ENCODE measurements at regions not wholly inside any gene's neighbourhood (a gene's known extent, or its start where the extent isn't known, plus 50 kb on each side); places are given as distances from the start of the nearest gene placed in this dataset.

- Histone ChIP-seq H3K9me3 (ENCODE audit: control insufficient read depth, insufficient read depth, low read depth, low read length) (no peaks in the 10 kb centered on the region), H3K27me3 (ENCODE audit: control insufficient read depth, insufficient read depth, low read length) (no peaks in the 10 kb centered on the region), H3K36me3 (ENCODE audit: control insufficient read depth, insufficient read depth, low read length) (no peaks in the 10 kb centered on the region), H3K4me3 (ENCODE audit: low read depth in 2 of 2, low read length in 2 of 2) (no peak overlapping the region), H3K4me1 (ENCODE audit: control insufficient read depth, insufficient read depth, low read length) (no peaks in the 10 kb centered on the region), H3K27ac (ENCODE audit: low read length) (no peak overlapping the region)
- TF ChIP-seq TCF7L2 (IDR thresholded peaks at IDR 0.05; ENCODE audit: low read depth, low read length) (no peak), POLR2AphosphoS5 (IDR thresholded peaks at IDR 0.05; ENCODE audit: low read depth, low read length) (no peak), SIN3A (IDR thresholded peaks at IDR 0.05; ENCODE audit: borderline replicate concordance, insufficient read depth, low read depth, low read length) (no peak)
- TF ChIP-seq, protein P1, sequence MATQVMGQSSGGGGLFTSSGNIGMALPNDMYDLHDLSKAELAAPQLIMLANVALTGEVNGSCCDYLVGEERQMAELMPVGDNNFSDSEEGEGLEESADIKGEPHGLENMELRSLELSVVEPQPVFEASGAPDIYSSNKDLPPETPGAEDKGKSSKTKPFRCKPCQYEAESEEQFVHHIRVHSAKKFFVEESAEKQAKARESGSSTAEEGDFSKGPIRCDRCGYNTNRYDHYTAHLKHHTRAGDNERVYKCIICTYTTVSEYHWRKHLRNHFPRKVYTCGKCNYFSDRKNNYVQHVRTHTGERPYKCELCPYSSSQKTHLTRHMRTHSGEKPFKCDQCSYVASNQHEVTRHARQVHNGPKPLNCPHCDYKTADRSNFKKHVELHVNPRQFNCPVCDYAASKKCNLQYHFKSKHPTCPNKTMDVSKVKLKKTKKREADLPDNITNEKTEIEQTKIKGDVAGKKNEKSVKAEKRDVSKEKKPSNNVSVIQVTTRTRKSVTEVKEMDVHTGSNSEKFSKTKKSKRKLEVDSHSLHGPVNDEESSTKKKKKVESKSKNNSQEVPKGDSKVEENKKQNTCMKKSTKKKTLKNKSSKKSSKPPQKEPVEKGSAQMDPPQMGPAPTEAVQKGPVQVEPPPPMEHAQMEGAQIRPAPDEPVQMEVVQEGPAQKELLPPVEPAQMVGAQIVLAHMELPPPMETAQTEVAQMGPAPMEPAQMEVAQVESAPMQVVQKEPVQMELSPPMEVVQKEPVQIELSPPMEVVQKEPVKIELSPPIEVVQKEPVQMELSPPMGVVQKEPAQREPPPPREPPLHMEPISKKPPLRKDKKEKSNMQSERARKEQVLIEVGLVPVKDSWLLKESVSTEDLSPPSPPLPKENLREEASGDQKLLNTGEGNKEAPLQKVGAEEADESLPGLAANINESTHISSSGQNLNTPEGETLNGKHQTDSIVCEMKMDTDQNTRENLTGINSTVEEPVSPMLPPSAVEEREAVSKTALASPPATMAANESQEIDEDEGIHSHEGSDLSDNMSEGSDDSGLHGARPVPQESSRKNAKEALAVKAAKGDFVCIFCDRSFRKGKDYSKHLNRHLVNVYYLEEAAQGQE (IDR thresholded peaks at IDR 0.05; ENCODE audit: insufficient read depth in 1 of 2, low read depth in 2 of 2, low read length in 1 of 2) = no peak
- TF ChIP-seq, protein P2, sequence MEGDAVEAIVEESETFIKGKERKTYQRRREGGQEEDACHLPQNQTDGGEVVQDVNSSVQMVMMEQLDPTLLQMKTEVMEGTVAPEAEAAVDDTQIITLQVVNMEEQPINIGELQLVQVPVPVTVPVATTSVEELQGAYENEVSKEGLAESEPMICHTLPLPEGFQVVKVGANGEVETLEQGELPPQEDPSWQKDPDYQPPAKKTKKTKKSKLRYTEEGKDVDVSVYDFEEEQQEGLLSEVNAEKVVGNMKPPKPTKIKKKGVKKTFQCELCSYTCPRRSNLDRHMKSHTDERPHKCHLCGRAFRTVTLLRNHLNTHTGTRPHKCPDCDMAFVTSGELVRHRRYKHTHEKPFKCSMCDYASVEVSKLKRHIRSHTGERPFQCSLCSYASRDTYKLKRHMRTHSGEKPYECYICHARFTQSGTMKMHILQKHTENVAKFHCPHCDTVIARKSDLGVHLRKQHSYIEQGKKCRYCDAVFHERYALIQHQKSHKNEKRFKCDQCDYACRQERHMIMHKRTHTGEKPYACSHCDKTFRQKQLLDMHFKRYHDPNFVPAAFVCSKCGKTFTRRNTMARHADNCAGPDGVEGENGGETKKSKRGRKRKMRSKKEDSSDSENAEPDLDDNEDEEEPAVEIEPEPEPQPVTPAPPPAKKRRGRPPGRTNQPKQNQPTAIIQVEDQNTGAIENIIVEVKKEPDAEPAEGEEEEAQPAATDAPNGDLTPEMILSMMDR (IDR thresholded peaks at IDR 0.05) = no peak
- ChIA-PET POLR2A (no interaction called here), CTCF (interaction anchor here (0.6 kb wide), 1 partner anchor 104 kb away, joined by 3 read pairs; no protein-coding TSS in a partner anchor)
- intact Hi-C loops (cut with micrococcal nuclease; ENCODE audit: unreplicated experiment) = no loop called here
- BruUV-seq (replicated peaks) = no TSS peak
- no peak for DNase-seq (ENCODE audit: low read depth, low spot score)
- in situ Hi-C loops (cut with HindIII; ENCODE audit: low pct_unique_long_range_greater_than_20kb, low sequenced_read_pairs) = no loop called here
- ATAC-seq = no peak
Measured at GRCh38 chr6:4582506-4583417, 193.4 kb upstream of the CDYL start.

DNA sequence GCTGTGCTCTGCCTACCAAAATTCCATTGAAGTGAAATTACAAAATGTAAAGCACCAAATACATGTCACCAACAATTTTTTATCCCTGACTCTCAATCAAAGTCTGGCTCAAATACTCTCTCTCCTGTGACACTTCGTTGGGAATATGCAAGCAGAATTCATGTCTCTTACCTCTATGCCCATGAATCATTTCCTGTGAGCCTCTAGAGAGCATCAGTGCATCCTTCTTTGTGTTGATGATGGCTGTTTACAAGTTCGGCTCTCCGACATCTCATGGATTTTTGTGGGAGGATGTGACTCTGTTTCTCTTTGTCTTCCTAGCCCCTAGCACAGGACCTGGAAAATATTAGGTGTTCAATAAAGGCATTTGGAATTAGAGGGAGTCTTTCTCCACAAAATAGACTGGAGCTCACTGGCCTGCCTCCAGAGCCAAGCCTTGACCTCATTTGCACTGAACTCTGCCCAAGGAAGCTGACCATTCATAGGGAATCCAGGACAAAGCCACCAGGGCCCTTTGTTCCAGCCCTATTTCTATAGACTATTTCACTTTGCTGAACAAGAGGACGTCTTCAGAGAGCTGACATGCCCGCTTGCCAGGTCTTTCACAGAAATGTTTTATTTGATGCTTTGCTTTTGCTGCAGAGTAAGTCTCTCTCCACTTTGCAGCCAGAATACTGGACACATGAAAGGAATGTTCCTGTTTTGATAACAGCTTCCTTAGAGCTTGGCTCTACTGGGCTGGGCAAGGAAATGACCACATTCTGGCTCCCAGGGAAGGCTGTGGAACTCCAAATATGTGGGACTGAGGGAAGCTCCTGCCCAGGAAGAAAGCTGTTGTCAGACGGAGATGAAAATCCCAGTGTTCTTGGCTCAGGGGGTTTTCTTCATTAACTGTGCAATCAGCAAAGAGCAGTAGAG, 194.5 kb upstream of the CDYL start:
- ATAC-seq = no peak
- in situ Hi-C loops (cut with HindIII; ENCODE audit: low pct_unique_long_range_greater_than_20kb, low sequenced_read_pairs) = no loop called here
- Histone ChIP-seq H3K9me3 (ENCODE audit: control insufficient read depth, insufficient read depth, low read depth, low read length) (no peaks in the 10 kb centered on the region), H3K4me3 (ENCODE audit: low read depth in 2 of 2, low read length in 2 of 2) (no peak overlapping the region), H3K4me1 (ENCODE audit: control insufficient read depth, insufficient read depth, low read length) (no peaks in the 10 kb centered on the region), H3K36me3 (ENCODE audit: control insufficient read depth, insufficient read depth, low read length) (no peaks in the 10 kb centered on the region), H3K27ac (ENCODE audit: low read length) (no peak overlapping the region), H3K27me3 (ENCODE audit: control insufficient read depth, insufficient read depth, low read length) (no peaks in the 10 kb centered on the region)
- POLR2A ChIA-PET = no interaction called here
- CTCF ChIA-PET = no interaction called here
- TF ChIP-seq, protein P1 (IDR thresholded peaks at IDR 0.05; ENCODE audit: insufficient read depth in 1 of 2, low read depth in 2 of 2, low read length in 1 of 2) = no peak
- no peak for TF ChIP-seq POLR2AphosphoS5 (IDR thresholded peaks at IDR 0.05; ENCODE audit: low read depth, low read length)
- DNase-seq (ENCODE audit: low read depth, low spot score) = no peak
- no TSS peak for BruUV-seq (replicated peaks)
- intact Hi-C loops (cut with micrococcal nuclease; ENCODE audit: unreplicated experiment) = no loop called here

Measured in Panc1 (cell line).